Right lobe of liver (tissue), 4 donors: ENCODE measurements at regions not wholly inside any gene's neighbourhood (a gene's known extent, or its start where the extent isn't known, plus 50 kb on each side); places are given as distances from the start of the nearest gene placed in this dataset.

Experiments
- CTCF ChIP-seq, 4 donors: fragments of 200-600 bp in 3 of 4; fragments of 450-650 bp in 1 of 4; IDR thresholded peaks; one replicate each; pipeline versions ENCODE4 v1.5.1 to v1.8.0; 2016 to 2022; ENCODE audit warnings: antibody characterized with exemption in 4 of 4, mild to moderate bottlenecking in 2 of 4
- POLR2A ChIP-seq: fragments of 450-650 bp; IDR thresholded peaks from one replicate; pipeline ENCODE4 v1.6.1; 2017; ENCODE audit warnings: antibody characterized with exemption, mild to moderate bottlenecking
- donor health status: DM: no; HTN: no; CAD: no.
- donor health status: DM: no; HTN: no; CAD: no.
- donor health status: DM: no; HTN: yes; CAD: no.

DNA sequence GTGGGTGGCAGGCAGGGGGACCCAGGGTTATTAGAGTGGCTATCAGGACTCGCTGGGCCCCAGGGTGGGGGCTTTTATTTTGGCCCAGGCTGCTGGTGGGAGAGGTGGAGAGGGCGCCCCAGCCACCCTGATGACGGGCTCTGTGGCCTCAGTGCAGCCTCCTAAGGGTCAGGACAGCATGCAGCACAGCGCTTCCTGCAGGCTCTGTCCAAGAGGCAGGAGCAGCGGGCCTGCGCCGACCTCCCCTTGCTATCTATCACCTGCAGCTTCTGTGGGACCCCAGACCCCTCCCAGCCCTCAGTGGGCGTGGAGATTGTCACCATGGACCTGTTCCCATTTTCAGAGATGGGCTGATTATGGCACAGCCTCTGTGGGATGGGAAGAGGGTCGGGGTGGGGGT is 54.3 kb upstream of the PPARA start:
- TF ChIP-seq POLR2A (no peak), CTCF (IDR thresholded peaks at IDR 0.05) (no peak)
